Testis (tissue), 2 donors: ENCODE measurements at regions not wholly inside any gene's neighbourhood (a gene's known extent, or its start where the extent isn't known, plus 50 kb on each side); places are given as distances from the start of the nearest gene placed in this dataset.

Experiments
- POLR2A ChIP-seq: fragments of 450-650 bp; IDR thresholded peaks from one replicate; pipeline ENCODE4 v1.6.1; 2017; ENCODE audit warnings: antibody characterized with exemption, mild to moderate bottlenecking, moderate library complexity
- TF ChIP-seq, protein P1 (sequence below), 3 experiments: fragments of 450-650 bp in 2 of 3; fragments of 200-600 bp in 1 of 3; sonication (generic) in 1 of 3; IDR thresholded peaks; one replicate each; pipeline ENCODE4 v1.5.1; 2016 to 2019; ENCODE audit warnings: antibody characterized with exemption in 3 of 3, mild to moderate bottlenecking in 2 of 3, moderate library complexity in 1 of 3

DNA sequence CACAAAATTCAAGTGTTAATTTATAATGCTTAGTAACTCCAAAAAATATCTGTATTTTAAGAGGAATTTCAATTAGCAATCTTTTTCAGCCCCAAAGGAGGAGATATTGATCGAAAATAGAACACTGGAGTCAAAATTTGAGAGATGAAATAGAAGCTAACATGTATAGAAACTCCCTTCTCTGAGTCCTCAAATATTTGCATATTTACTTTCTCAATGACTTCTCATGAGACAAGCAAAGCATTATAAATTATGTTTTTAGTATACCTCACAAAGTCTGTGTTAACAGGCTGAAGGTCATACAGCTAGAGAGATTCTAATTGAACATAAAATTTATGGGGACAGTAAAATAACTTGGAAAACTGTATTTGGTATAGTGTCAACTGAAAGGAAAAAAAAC lies 260.5 kb downstream of the GPAM start:
- TF ChIP-seq, protein P1, sequence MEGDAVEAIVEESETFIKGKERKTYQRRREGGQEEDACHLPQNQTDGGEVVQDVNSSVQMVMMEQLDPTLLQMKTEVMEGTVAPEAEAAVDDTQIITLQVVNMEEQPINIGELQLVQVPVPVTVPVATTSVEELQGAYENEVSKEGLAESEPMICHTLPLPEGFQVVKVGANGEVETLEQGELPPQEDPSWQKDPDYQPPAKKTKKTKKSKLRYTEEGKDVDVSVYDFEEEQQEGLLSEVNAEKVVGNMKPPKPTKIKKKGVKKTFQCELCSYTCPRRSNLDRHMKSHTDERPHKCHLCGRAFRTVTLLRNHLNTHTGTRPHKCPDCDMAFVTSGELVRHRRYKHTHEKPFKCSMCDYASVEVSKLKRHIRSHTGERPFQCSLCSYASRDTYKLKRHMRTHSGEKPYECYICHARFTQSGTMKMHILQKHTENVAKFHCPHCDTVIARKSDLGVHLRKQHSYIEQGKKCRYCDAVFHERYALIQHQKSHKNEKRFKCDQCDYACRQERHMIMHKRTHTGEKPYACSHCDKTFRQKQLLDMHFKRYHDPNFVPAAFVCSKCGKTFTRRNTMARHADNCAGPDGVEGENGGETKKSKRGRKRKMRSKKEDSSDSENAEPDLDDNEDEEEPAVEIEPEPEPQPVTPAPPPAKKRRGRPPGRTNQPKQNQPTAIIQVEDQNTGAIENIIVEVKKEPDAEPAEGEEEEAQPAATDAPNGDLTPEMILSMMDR (IDR thresholded peaks at IDR 0.05) = no peak
- no peak for TF ChIP-seq POLR2A
